Ishikawa (cell line): ENCODE measurements at regions not wholly inside any gene's neighbourhood (a gene's known extent, or its start where the extent isn't known, plus 50 kb on each side); places are given as distances from the start of the nearest gene placed in this dataset.

ENCODE experiments used
- CEBPB ChIP-seq: IDR thresholded peaks from 2 replicates; pipeline ENCODE4 v1.6.1; 2012
- CREB1 ChIP-seq: IDR thresholded peaks from 2 replicates; pipeline ENCODE4 v1.6.1; 2012; ENCODE audit warnings: low read depth
- EGR1 ChIP-seq: IDR thresholded peaks from 2 replicates; pipeline ENCODE4 v1.6.1; 2012
- EP300 ChIP-seq: IDR thresholded peaks from 2 replicates; pipeline ENCODE4 v1.6.1; 2012; ENCODE audit warnings: borderline replicate concordance
- FOXM1 ChIP-seq: IDR thresholded peaks from 2 replicates; pipeline ENCODE4 v1.6.1; 2012; ENCODE audit warnings: low read depth, borderline replicate concordance
- MAX ChIP-seq: IDR thresholded peaks from 2 replicates; pipeline ENCODE4 v1.6.1; 2012
- NFIC ChIP-seq: IDR thresholded peaks from 2 replicates; pipeline ENCODE4 v1.6.1; 2012
- RAD21 ChIP-seq: IDR thresholded peaks from 2 replicates; pipeline ENCODE4 v1.6.1; 2012; ENCODE audit warnings: low read depth
- REST ChIP-seq: IDR thresholded peaks from 2 replicates; pipeline ENCODE4 v1.6.1; 2012; ENCODE audit warnings: low read depth, mild to moderate bottlenecking
- TAF1 ChIP-seq: IDR thresholded peaks from 2 replicates; pipeline ENCODE4 v1.6.1; 2012; ENCODE audit warnings: low read depth, mild to moderate bottlenecking
- TCF12 ChIP-seq: IDR thresholded peaks from 2 replicates; pipeline ENCODE4 v1.6.1; 2012; ENCODE audit warnings: low read depth
- TEAD4 ChIP-seq: IDR thresholded peaks from 2 replicates; pipeline ENCODE4 v1.6.1; 2012
- USF1 ChIP-seq: IDR thresholded peaks from 2 replicates; pipeline ENCODE4 v1.6.1; 2012
- YY1 ChIP-seq: IDR thresholded peaks from 2 replicates; pipeline ENCODE4 v1.6.1; 2012; ENCODE audit warnings: low read depth
- ZBTB7A ChIP-seq: IDR thresholded peaks from 2 replicates; pipeline ENCODE4 v1.6.1; 2012; ENCODE audit warnings: low read depth

- TF ChIP-seq CREB1 (no peak), TAF1 (no peak), YY1 (no peak), FOXM1 (no peak), EP300 (no peak), USF1 (no peak)
These were observed 180.7 kb upstream of the PGRMC2 start for GRCh38 chr4:128468123-128468989.

- TF ChIP-seq TEAD4 (no peak), FOXM1 (no peak), EGR1 (no peak), REST (no peak), ZBTB7A (no peak), CREB1 (no peak), YY1 (no peak), TAF1 (no peak), CEBPB (no peak), TCF12 (no peak), RAD21 (no peak), EP300 (no peak), NFIC (no peak), USF1 (no peak), MAX (no peak)
These were observed 177.9 kb upstream of the PGRMC2 start for GRCh38 chr4:128465523-128465922.

GRCh38 chr4:128463006-128463405, 175.4 kb upstream of the PGRMC2 start:
- TF ChIP-seq USF1 (no peak), ZBTB7A (no peak), CEBPB (no peak), NFIC (no peak), CREB1 (no peak), TEAD4 (no peak), TAF1 (no peak)

GRCh38 chr4:128462103-128462783, 174.6 kb upstream of the PGRMC2 start:
- TF ChIP-seq FOXM1 (no peak), EP300 (no peak), CEBPB (no peak), EGR1 (no peak), RAD21 (no peak), TCF12 (no peak), REST (no peak), ZBTB7A (no peak), NFIC (no peak), TAF1 (no peak), YY1 (no peak), CREB1 (no peak), TEAD4 (no peak), MAX (no peak), USF1 (no peak)
